BJ (cell line): ENCODE measurements at regions not wholly inside any gene's neighbourhood (a gene's known extent, or its start where the extent isn't known, plus 50 kb on each side); places are given as distances from the start of the nearest gene placed in this dataset.

Experiments used
- CTCF ChIA-PET: fragments of 350-600 bp; formaldehyde crosslinking; extraction: SDS; loops from one replicate; lab custom pipeline; 2021; ENCODE audit warnings: antibody characterized with exemption, inconsistent platforms; lab: Yijun Ruan, JAX
- POLR2A ChIA-PET: fragments of 300-600 bp; sonication (Branson Sonifier 250); formaldehyde crosslinking; extraction: SDS; loops from one replicate; lab custom pipeline; 2021; ENCODE audit warnings: antibody characterized with exemption; lab: Charles Lee
- DNase-seq: peaks from one replicate; pipeline ENCODE4 v3.0.0-alpha.2; 2011; ENCODE audit warnings: low read depth
- H3K27me3 ChIP-seq: 2 replicates; pipeline ENCODE4 v1.6.0; 2011; ENCODE audit warnings: low read length; ENCODE audit not compliant: control insufficient read depth, insufficient read depth
- H3K36me3 ChIP-seq: 2 replicates; pipeline ENCODE4 v1.5.1; 2011; ENCODE audit warnings: low read length; ENCODE audit not compliant: control insufficient read depth, insufficient read depth
- H3K4me3 ChIP-seq: 2 replicates; pipeline ENCODE4 v1.5.1; 2011; ENCODE audit warnings: low read depth, mild to moderate bottlenecking, control low read depth, low read length
- TF ChIP-seq, protein P1 (sequence below): IDR thresholded peaks from 2 replicates; pipeline ENCODE4 v1.5.1; 2011; ENCODE audit warnings: low read depth, mild to moderate bottlenecking, control low read depth, inconsistent platforms, low read length, moderate library complexity; ENCODE audit not compliant: insufficient read depth

DNA sequence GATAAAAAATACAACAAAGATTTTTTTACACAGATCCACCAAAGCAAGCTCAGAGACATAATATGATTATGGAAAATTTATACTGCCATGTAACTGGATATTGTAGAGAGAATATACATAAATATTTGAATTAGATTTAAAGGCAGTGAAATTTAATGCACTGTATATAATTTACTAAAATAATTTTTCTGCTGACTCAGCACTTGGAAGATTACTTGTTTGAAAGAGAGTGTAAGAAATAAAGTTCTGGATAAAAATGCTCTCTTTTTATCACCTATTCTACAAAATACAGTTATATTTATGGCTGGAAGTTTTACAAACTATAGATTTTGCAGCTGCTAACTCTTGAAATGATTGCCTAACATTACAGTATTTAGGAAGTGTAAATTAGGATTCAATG is 628.3 kb upstream of the CHORDC1 start:
- TF ChIP-seq, protein P1, sequence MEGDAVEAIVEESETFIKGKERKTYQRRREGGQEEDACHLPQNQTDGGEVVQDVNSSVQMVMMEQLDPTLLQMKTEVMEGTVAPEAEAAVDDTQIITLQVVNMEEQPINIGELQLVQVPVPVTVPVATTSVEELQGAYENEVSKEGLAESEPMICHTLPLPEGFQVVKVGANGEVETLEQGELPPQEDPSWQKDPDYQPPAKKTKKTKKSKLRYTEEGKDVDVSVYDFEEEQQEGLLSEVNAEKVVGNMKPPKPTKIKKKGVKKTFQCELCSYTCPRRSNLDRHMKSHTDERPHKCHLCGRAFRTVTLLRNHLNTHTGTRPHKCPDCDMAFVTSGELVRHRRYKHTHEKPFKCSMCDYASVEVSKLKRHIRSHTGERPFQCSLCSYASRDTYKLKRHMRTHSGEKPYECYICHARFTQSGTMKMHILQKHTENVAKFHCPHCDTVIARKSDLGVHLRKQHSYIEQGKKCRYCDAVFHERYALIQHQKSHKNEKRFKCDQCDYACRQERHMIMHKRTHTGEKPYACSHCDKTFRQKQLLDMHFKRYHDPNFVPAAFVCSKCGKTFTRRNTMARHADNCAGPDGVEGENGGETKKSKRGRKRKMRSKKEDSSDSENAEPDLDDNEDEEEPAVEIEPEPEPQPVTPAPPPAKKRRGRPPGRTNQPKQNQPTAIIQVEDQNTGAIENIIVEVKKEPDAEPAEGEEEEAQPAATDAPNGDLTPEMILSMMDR, result no peak

DNA sequence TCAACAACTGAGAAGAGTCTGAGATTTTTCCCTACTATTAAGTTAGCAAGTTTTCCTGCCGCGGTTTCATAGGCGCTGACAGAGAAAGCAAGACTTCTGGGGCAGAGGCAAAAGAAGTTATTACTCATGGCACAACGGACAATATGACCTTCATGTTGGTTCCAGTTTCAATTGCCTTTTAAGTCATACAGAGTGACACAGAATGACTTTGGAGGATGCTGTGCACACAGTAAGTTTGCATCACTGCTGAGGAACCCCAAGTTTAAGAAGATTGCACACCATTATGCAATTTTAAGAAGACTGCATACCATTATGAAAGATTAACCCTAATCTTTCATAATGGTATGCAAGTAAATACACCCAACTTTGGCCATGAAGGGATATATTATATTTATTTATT is 626.5 kb upstream of the CHORDC1 start:
- no peak for DNase-seq
- H3K36me3 ChIP-seq, result no peaks in the 10 kb centered on the region
- H3K4me3 ChIP-seq, result no peak overlapping the region
- CTCF ChIA-PET, result no interaction called here
- TF ChIP-seq, protein P1, result no peak
- no peaks in the 10 kb centered on the region for H3K27me3 ChIP-seq
- POLR2A ChIA-PET, result interaction anchor here (0.6 kb wide), 1 partner anchor 19 kb away, joined by 3 read pairs; no protein-coding TSS in a partner anchor

More for the DNA sequence above, 628.3 kb upstream of the CHORDC1 start:
- Histone ChIP-seq H3K36me3 (no peaks in the 10 kb centered on the region), H3K4me3 (no peak overlapping the region), H3K27me3 (no peaks in the 10 kb centered on the region)
- no peak for DNase-seq
- POLR2A ChIA-PET, result no interaction called here
- CTCF ChIA-PET, result no interaction called here

DNA sequence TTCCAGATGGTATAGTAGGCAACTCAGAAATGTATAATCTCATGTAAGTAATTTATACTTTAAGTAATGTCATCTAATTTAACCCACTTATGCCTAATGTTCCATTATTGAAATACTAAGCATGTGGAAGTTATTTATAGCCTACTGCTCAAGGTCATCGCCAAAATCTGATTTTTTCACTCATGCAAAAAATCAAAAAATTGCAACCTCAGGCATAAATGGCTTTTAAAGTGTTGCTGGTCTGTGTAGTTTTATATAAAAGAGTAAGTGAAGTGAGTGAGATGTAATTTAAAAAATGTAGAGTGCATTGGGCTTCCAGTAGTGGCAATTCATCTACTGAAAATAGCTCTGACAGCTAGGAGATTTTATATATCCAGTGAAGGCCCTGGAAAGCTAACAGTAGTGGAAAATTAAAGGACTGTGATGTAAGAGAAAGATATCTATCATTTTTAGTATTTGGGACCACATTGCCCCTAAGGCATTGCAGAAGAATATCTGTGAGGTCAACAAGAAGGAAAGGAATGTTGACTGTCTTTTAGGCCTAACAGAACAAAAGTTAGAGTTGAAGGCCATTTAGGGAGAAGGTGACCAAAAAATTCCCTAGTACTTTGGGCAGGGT is 624.5 kb upstream of the CHORDC1 start:
- Histone ChIP-seq H3K27me3 (no peaks in the 10 kb centered on the region), H3K4me3 (no peak overlapping the region), H3K36me3 (no peaks in the 10 kb centered on the region)
- DNase-seq, result no peak
- TF ChIP-seq, protein P1, result no peak
- POLR2A ChIA-PET, result no interaction called here
- CTCF ChIA-PET, result no interaction called here

DNA sequence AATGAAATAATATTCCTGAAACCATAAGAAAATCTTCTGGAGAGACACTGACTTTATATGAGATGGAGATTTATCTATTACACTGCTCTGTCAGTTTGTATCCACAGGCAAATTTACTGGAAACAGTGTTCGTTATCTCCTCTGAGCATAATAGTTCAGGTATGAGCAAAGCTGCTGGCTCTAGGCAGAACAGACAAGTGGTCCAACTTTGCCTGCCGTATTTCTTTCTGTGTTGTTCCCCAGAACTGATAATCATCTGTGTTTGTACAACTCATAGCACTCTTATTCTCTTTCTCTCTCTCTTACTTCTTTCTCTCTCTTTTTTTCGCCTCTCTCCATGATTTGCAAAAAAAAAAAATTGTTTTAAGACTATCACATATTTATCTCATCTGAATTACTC is 623.8 kb upstream of the CHORDC1 start:
- TF ChIP-seq, protein P1, result no peak
- POLR2A ChIA-PET, result no interaction called here
- no peak overlapping the region for H3K4me3 ChIP-seq
- no peaks in the 10 kb centered on the region for H3K27me3 ChIP-seq
- no peak for DNase-seq
- H3K36me3 ChIP-seq, result no peaks in the 10 kb centered on the region
- CTCF ChIA-PET, result no interaction called here

GRCh38 chr11:90845799-90846198 is 623.0 kb upstream of the CHORDC1 start:
- ChIA-PET POLR2A (no interaction called here), CTCF (no interaction called here)
- no peaks in the 10 kb centered on the region for H3K27me3 ChIP-seq
- TF ChIP-seq, protein P1, result no peak
- no peaks in the 10 kb centered on the region for H3K36me3 ChIP-seq
- no peak overlapping the region for H3K4me3 ChIP-seq
- DNase-seq, result no peak
